Mesendoderm (in vitro differentiated cells): ENCODE measurements at regions not wholly inside any gene's neighbourhood (a gene's known extent, or its start where the extent isn't known, plus 50 kb on each side); places are given as distances from the start of the nearest gene placed in this dataset.

Source experiments
- DNase-seq: peaks from one replicate; pipeline ENCODE4 v3.0.0; 2013
- H2AK5ac ChIP-seq: 2 replicates; pipeline ENCODE4 v1.6.1; 2013; ENCODE audit warnings: low read length, inconsistent platforms
- H2BK120ac ChIP-seq: 2 replicates; pipeline ENCODE4 v1.6.1; 2013; ENCODE audit warnings: low read depth, mild to moderate bottlenecking, low read length, moderate library complexity, mixed read lengths
- H2BK15ac ChIP-seq: replicated peaks from 2 replicates; pipeline ENCODE4 v1.6.1; 2013; ENCODE audit warnings: low read depth, mild to moderate bottlenecking, moderate library complexity
- H2BK5ac ChIP-seq: 2 replicates; pipeline ENCODE4 v1.6.1; 2013; ENCODE audit warnings: low read length, inconsistent platforms
- H3K18ac ChIP-seq: 2 replicates; pipeline ENCODE4 v1.6.1; 2013; ENCODE audit warnings: mild to moderate bottlenecking, low read length, mixed read lengths
- H3K23ac ChIP-seq: one replicate; pipeline ENCODE4 v1.6.1; 2013; ENCODE audit warnings: low read length
- H3K27ac ChIP-seq: 2 replicates; pipeline ENCODE4 v1.5.1; 2013; ENCODE audit warnings: low read depth, mild to moderate bottlenecking, inconsistent platforms, low read length, moderate library complexity
- H3K27me3 ChIP-seq: 2 replicates; pipeline ENCODE4 v1.6.1; 2013; ENCODE audit warnings: low read length, control low read depth, mild to moderate bottlenecking, inconsistent platforms; ENCODE audit not compliant: insufficient read depth, poor library complexity
- H3K36me3 ChIP-seq: 2 replicates; pipeline ENCODE4 v1.6.1; 2013; ENCODE audit warnings: low read length, inconsistent platforms; ENCODE audit not compliant: control insufficient read depth, insufficient read depth
- H3K4ac ChIP-seq: one replicate; pipeline ENCODE4 v1.6.1; 2013; ENCODE audit warnings: low read depth, mild to moderate bottlenecking, low read length, moderate library complexity
- H3K4me1 ChIP-seq: 2 replicates; pipeline ENCODE4 v1.6.1; 2013; ENCODE audit warnings: low read depth, low read length, inconsistent platforms; ENCODE audit not compliant: control insufficient read depth
- H3K4me2 ChIP-seq: 2 replicates; pipeline ENCODE4 v1.6.1; 2013; ENCODE audit warnings: low read length
- H3K4me3 ChIP-seq: 2 replicates; pipeline ENCODE4 v1.5.1; 2013; ENCODE audit warnings: mild to moderate bottlenecking, low read length
- H3K56ac ChIP-seq: one replicate; pipeline ENCODE4 v1.6.1; 2013; ENCODE audit warnings: low read length
- H3K79me1 ChIP-seq: 2 replicates; pipeline ENCODE4 v1.6.1; 2013; ENCODE audit warnings: low read length, inconsistent platforms
- H3K79me2 ChIP-seq: 2 replicates; pipeline ENCODE4 v1.6.1; 2013; ENCODE audit warnings: mild to moderate bottlenecking, low read length; ENCODE audit not compliant: control insufficient read depth, insufficient read depth
- H3K9ac ChIP-seq: 2 replicates; pipeline ENCODE4 v1.6.1; 2013; ENCODE audit warnings: low read length, inconsistent platforms
- H4K5ac ChIP-seq: one replicate; pipeline ENCODE4 v1.6.1; 2013; ENCODE audit warnings: low read length
- H4K8ac ChIP-seq: one replicate; pipeline ENCODE4 v1.6.1; 2013; ENCODE audit warnings: low read depth, mild to moderate bottlenecking, control low read depth, low read length, moderate library complexity
- WGBS: extraction: QIAGEN DNeasy Blood & Tissue Kit; methylation state at CpG from one replicate; pipeline ENCODE4 v1.1.7; 2013; ENCODE audit warnings: low lambda C conversion rate, missing lambda C conversion rate; ENCODE audit not compliant: insufficient coverage; ENCODE audit errors: extremely low coverage; 5-methylcytosine and 5-hydroxymethylcytosine counted together

- Histone ChIP-seq H2BK15ac (no peak overlapping the region), H3K56ac (no peak overlapping the region), H3K27me3 (no peaks in the 10 kb centered on the region), H3K27ac (no peak overlapping the region), H3K36me3 (no peaks in the 10 kb centered on the region), H4K5ac (no peak overlapping the region), H3K4ac (no peak overlapping the region), H3K4me2 (no peak overlapping the region), H3K79me2 (no peaks in the 10 kb centered on the region), H3K4me3 (no peak overlapping the region), H4K8ac (no peak overlapping the region), H3K4me1 (no peaks in the 10 kb centered on the region), H3K23ac (no peak overlapping the region), H2BK120ac (no peak overlapping the region), H3K79me1 (no peaks in the 10 kb centered on the region), H3K9ac (no peak overlapping the region), H3K18ac (no peak overlapping the region), H2AK5ac (no peak overlapping the region), H2BK5ac (no peak overlapping the region)
- WGBS, result no CpG with 5 or more reads among the region's 5 CpGs
- no peak for DNase-seq
Measured at GRCh38 chr15:81852411-81853149, 193.2 kb downstream of the MEX3B start.

GRCh38 chr15:81851757-81852156 is 194.1 kb downstream of the MEX3B start:
- Histone ChIP-seq H3K23ac (no peak overlapping the region), H3K18ac (no peak overlapping the region), H2BK120ac (no peak overlapping the region), H2BK15ac (no peak overlapping the region), H3K4me3 (no peak overlapping the region), H3K27ac (no peak overlapping the region), H3K4me2 (no peak overlapping the region), H3K36me3 (no peaks in the 10 kb centered on the region), H3K56ac (no peak overlapping the region), H3K79me1 (no peaks in the 10 kb centered on the region), H2AK5ac (no peak overlapping the region), H3K4ac (no peak overlapping the region), H3K27me3 (no peaks in the 10 kb centered on the region), H3K79me2 (no peaks in the 10 kb centered on the region), H3K9ac (no peak overlapping the region), H4K8ac (no peak overlapping the region), H2BK5ac (no peak overlapping the region), H3K4me1 (no peaks in the 10 kb centered on the region), H4K5ac (no peak overlapping the region)
- WGBS, result no CpG with 5 or more reads among the region's 7 CpGs
- peak; percentile 2 for DNase-seq

GRCh38 chr15:81851325-81851724 is 194.5 kb downstream of the MEX3B start:
- H3K4me2 ChIP-seq, result no peak overlapping the region
- no peak overlapping the region for H3K56ac ChIP-seq
- no peak overlapping the region for H3K9ac ChIP-seq
- H4K5ac ChIP-seq, result no peak overlapping the region
- no peak overlapping the region for H3K23ac ChIP-seq
- H3K36me3 ChIP-seq, result no peaks in the 10 kb centered on the region
- H3K4ac ChIP-seq, result no peak overlapping the region
- H2BK120ac ChIP-seq, result no peak overlapping the region
- H3K4me3 ChIP-seq, result no peak overlapping the region
- no peak overlapping the region for H2AK5ac ChIP-seq
- no peaks in the 10 kb centered on the region for H3K79me2 ChIP-seq
- no peaks in the 10 kb centered on the region for H3K4me1 ChIP-seq
- H2BK15ac ChIP-seq, result no peak overlapping the region
- no peak overlapping the region for H3K18ac ChIP-seq
- H3K79me1 ChIP-seq, result no peaks in the 10 kb centered on the region
- no CpG with 5 or more reads among the region's 10 CpGs for WGBS
- H3K27me3 ChIP-seq, result no peaks in the 10 kb centered on the region
- peak; percentile 20 for DNase-seq
- no peak overlapping the region for H4K8ac ChIP-seq
- no peak overlapping the region for H2BK5ac ChIP-seq
- no peak overlapping the region for H3K27ac ChIP-seq

GRCh38 chr15:81849289-81849688 is 196.5 kb downstream of the MEX3B start:
- no CpG with 5 or more reads among the region's 6 CpGs for WGBS
- Histone ChIP-seq H3K4me3 (no peak overlapping the region), H3K4me1 (no peaks in the 10 kb centered on the region)

GRCh38 chr15:81848701-81849100 is 197.1 kb downstream of the MEX3B start:
- Histone ChIP-seq H3K27ac (no peak overlapping the region), H2BK120ac (no peak overlapping the region), H3K36me3 (no peaks in the 10 kb centered on the region), H3K4ac (no peak overlapping the region), H3K18ac (no peak overlapping the region), H3K56ac (no peak overlapping the region), H3K4me1 (no peaks in the 10 kb centered on the region), H3K9ac (no peak overlapping the region), H2BK5ac (no peak overlapping the region), H2BK15ac (no peak overlapping the region), H3K79me2 (no peaks in the 10 kb centered on the region), H4K8ac (no peak overlapping the region), H4K5ac (no peak overlapping the region), H3K4me2 (no peak overlapping the region), H3K4me3 (no peak overlapping the region), H2AK5ac (no peak overlapping the region), H3K79me1 (no peaks in the 10 kb centered on the region), H3K27me3 (no peaks in the 10 kb centered on the region), H3K23ac (no peak overlapping the region)
- no CpG with 5 or more reads among the region's 2 CpGs for WGBS
- DNase-seq, result no peak

More at GRCh38 chr15:81849289-81849688, 196.5 kb downstream of the MEX3B start:
- Histone ChIP-seq H4K8ac (no peak overlapping the region), H3K27ac (no peak overlapping the region), H3K56ac (no peak overlapping the region), H2BK5ac (no peak overlapping the region), H3K79me2 (no peaks in the 10 kb centered on the region), H2BK120ac (no peak overlapping the region), H2BK15ac (no peak overlapping the region), H2AK5ac (no peak overlapping the region), H3K79me1 (no peaks in the 10 kb centered on the region), H3K23ac (no peak overlapping the region), H4K5ac (no peak overlapping the region), H3K4me2 (no peak overlapping the region), H3K27me3 (no peaks in the 10 kb centered on the region), H3K4ac (no peak overlapping the region), H3K9ac (no peak overlapping the region), H3K36me3 (no peaks in the 10 kb centered on the region), H3K18ac (no peak overlapping the region)
- DNase-seq, result no peak
